Kidney (tissue), 13 donors: ENCODE measurements at regions not wholly inside any gene's neighbourhood (a gene's known extent, or its start where the extent isn't known, plus 50 kb on each side); places are given as distances from the start of the nearest gene placed in this dataset.

ENCODE experiments used
- DNase-seq, 5 donors: peaks; one replicate each; pipeline ENCODE4 v3.0.0-alpha.2; 2013 to 2020
- FAIRE-seq: peaks from 2 replicates; lab custom pipeline; 2012; peaks lifted over from hg19 to GRCh38; lab: Jason Lieb, UNC
- H3K27ac ChIP-seq, 2 donors: one replicate each; pipeline ENCODE4 v1.7.0; 2013; ENCODE audit warnings: low read depth in 2 of 2, low read length in 2 of 2, inconsistent platforms in 1 of 2
- H3K27me3 ChIP-seq: one replicate; pipeline ENCODE4 v1.7.1; 2013; ENCODE audit warnings: low read length, inconsistent platforms; ENCODE audit not compliant: control insufficient read depth, insufficient read depth
- H3K36me3 ChIP-seq, 3 donors: one replicate each; pipeline versions ENCODE4 v1.7.0 to v1.7.1; 2013; ENCODE audit warnings: low read length in 3 of 3, control low read depth in 1 of 3, inconsistent platforms in 1 of 3; ENCODE audit not compliant: insufficient read depth in 3 of 3, control insufficient read depth in 2 of 3
- H3K4me1 ChIP-seq, 3 donors: one replicate each; pipeline versions ENCODE4 v1.7.0 to v1.7.1; 2013; ENCODE audit warnings: low read length in 3 of 3, inconsistent platforms in 1 of 3, low read depth in 1 of 3; ENCODE audit not compliant: control insufficient read depth in 2 of 3, insufficient read depth in 2 of 3
- H3K4me3 ChIP-seq, 3 donors: one replicate each; pipeline versions ENCODE4 v1.7.0 to v1.8.1; 2013; ENCODE audit warnings: low read length in 3 of 3, control low read depth in 1 of 3, inconsistent platforms in 1 of 3
- H3K9ac ChIP-seq, 3 donors: one replicate each; pipeline versions ENCODE4 v1.7.0 to v1.7.1; 2013; ENCODE audit warnings: low read length in 3 of 3, control low read depth in 1 of 3, inconsistent platforms in 1 of 3
- H3K9me3 ChIP-seq, 3 donors: one replicate each; pipeline versions ENCODE4 v1.7.0 to v1.7.1; 2013; ENCODE audit warnings: low read length in 3 of 3, control low read depth in 1 of 3, inconsistent platforms in 1 of 3; ENCODE audit not compliant: control insufficient read depth in 2 of 3, insufficient read depth in 1 of 3
- CTCF ChIP-seq: IDR thresholded peaks from 3 replicates; pipeline ENCODE4 v1.5.1; 2012; ENCODE audit warnings: mild to moderate bottlenecking, moderate library complexity, borderline replicate concordance; ENCODE audit not compliant: insufficient read depth; ENCODE audit errors: extremely low read depth
- intact Hi-C: fragments of 100-400 bp; cut with DNase I; formaldehyde crosslinking; loops from one replicate; pipeline ENCODE4 v1.11.1; 2022
- donor health status: control.
- donor health status: control.
- donor health status: control.
- donor health status: control.
- donor health status: control.
- donor health status: DM: yes; HTN: yes; CAD: no.
- donor health status: Normal renal cell carcinoma (clear cell type).

- Histone ChIP-seq H3K27me3 (no peaks in the 10 kb centered on the region), H3K27ac (no peak overlapping the region), H3K9me3 (peaks cover 0 to 3% (median 0%) of the 10 kb centered on the region in 3 donors), H3K9ac (no peak overlapping the region), H3K36me3 (no peaks in the 10 kb centered on the region), H3K4me3 (no peak overlapping the region), H3K4me1 (no peaks in the 10 kb centered on the region)
- intact Hi-C loops: no loop called here
- no peak for TF ChIP-seq CTCF
- DNase-seq (peak in 1 of 5 donors; percentile 11), FAIRE-seq (no peak)
Observed at GRCh38 chr1:37325010-37325409, 149.4 kb upstream of the ZC3H12A start.

GRCh38 chr1:37325509-37326437 is 148.6 kb upstream of the ZC3H12A start:
- Histone ChIP-seq H3K27ac (no peak overlapping the region), H3K4me1 (no peaks in the 10 kb centered on the region), H3K9me3 (peaks cover 0 to 3% (median 0%) of the 10 kb centered on the region in 3 donors), H3K27me3 (no peaks in the 10 kb centered on the region), H3K36me3 (no peaks in the 10 kb centered on the region), H3K9ac (no peak overlapping the region), H3K4me3 (no peak overlapping the region)
- no peak for FAIRE-seq
- no peak for TF ChIP-seq CTCF
- intact Hi-C loops: no loop called here
- DNase-seq: peak in 1 of 5 donors; percentile 22

- no peak for FAIRE-seq
- no peak for TF ChIP-seq CTCF
Observed at GRCh38 chr1:37332126-37332525, 142.3 kb upstream of the ZC3H12A start.

More at GRCh38 chr1:37332126-37332525, 142.3 kb upstream of the ZC3H12A start:
- intact Hi-C loops: no loop called here
- H3K27ac ChIP-seq: no peak overlapping the region
- no peaks in the 10 kb centered on the region for H3K4me1 ChIP-seq
- H3K9ac ChIP-seq: no peak overlapping the region
- H3K9me3 ChIP-seq: peaks cover 0 to 6% (median 2%) of the 10 kb centered on the region in 3 donors
- no peaks in the 10 kb centered on the region for H3K36me3 ChIP-seq
- no peak overlapping the region for H3K4me3 ChIP-seq
- DNase-seq: no peak
- H3K27me3 ChIP-seq: no peaks in the 10 kb centered on the region
